DND-41 (cell line): ENCODE measurements at regions not wholly inside any gene's neighbourhood (a gene's known extent, or its start where the extent isn't known, plus 50 kb on each side); places are given as distances from the start of the nearest gene placed in this dataset.

Source experiments
- ATAC-seq: fragments of 200-7000 bp; cut with Tn5 transposase; 3 replicates; pipeline ENCODE4 v1.9.1; 2021; ENCODE audit warnings: low read depth; ENCODE audit not compliant: insufficient read depth
- DNase-seq: peaks from one replicate; pipeline ENCODE4 v3.0.0-alpha.2; 2020
- H2AFZ ChIP-seq: 2 replicates; pipeline ENCODE4 v1.6.0; 2012; ENCODE audit warnings: low read depth, low read length
- H3K27ac ChIP-seq: 2 replicates; pipeline ENCODE4 v1.5.1; 2012; ENCODE audit warnings: low read length, inconsistent platforms
- H3K27me3 ChIP-seq: fragments of 200-600 bp; sonication (generic); 2 replicates; pipeline ENCODE4 v1.6.0; 2012; ENCODE audit warnings: low read length, mild to moderate bottlenecking, inconsistent platforms; ENCODE audit not compliant: insufficient read depth, poor library complexity
- H3K36me3 ChIP-seq: 2 replicates; pipeline ENCODE4 v1.5.1; 2012; ENCODE audit warnings: low read length, inconsistent platforms; ENCODE audit not compliant: insufficient read depth
- H3K4me1 ChIP-seq: 2 replicates; pipeline ENCODE4 v1.5.1; 2012; ENCODE audit warnings: mild to moderate bottlenecking, low read length; ENCODE audit not compliant: insufficient read depth
- H3K4me2 ChIP-seq: 2 replicates; pipeline ENCODE4 v1.6.0; 2012; ENCODE audit warnings: mild to moderate bottlenecking, moderate library complexity, low read length, inconsistent platforms; ENCODE audit not compliant: insufficient read depth
- H3K4me3 ChIP-seq, 2 experiments: fragments of 200-600 bp in 1 of 2; shearing (Covaris generic) in 1 of 2; 2 replicates each; pipeline ENCODE4 v1.5.1; 2012 to 2016; ENCODE audit warnings: inconsistent platforms in 2 of 2, low read length in 2 of 2, mild to moderate bottlenecking in 2 of 2, low read depth in 1 of 2, moderate library complexity in 1 of 2
- H3K79me2 ChIP-seq: 2 replicates; pipeline ENCODE4 v1.6.0; 2012; ENCODE audit warnings: low read length, inconsistent platforms; ENCODE audit not compliant: insufficient read depth
- H3K9ac ChIP-seq: 2 replicates; pipeline ENCODE4 v1.6.0; 2012; ENCODE audit warnings: low read depth, mild to moderate bottlenecking, inconsistent platforms, low read length, moderate library complexity
- H3K9me3 ChIP-seq: 2 replicates; pipeline ENCODE4 v1.5.1; 2012; ENCODE audit warnings: low read length, moderate library complexity, mild to moderate bottlenecking, inconsistent platforms; ENCODE audit not compliant: insufficient read depth, severe bottlenecking
- H4K20me1 ChIP-seq: 2 replicates; pipeline ENCODE4 v1.6.0; 2012; ENCODE audit warnings: low read length; ENCODE audit not compliant: insufficient read depth
- EZH2 ChIP-seq: IDR thresholded peaks from 3 replicates; pipeline ENCODE4 v1.6.1; 2012; ENCODE audit warnings: borderline replicate concordance, low read depth, mild to moderate bottlenecking, moderate library complexity, low read length, inconsistent platforms; ENCODE audit not compliant: severe bottlenecking
- TF ChIP-seq, protein P1 (sequence below): IDR thresholded peaks from 2 replicates; pipeline ENCODE4 v1.5.1; 2012; ENCODE audit warnings: borderline replicate concordance, low read length, moderate library complexity, mild to moderate bottlenecking; ENCODE audit not compliant: poor library complexity, severe bottlenecking; ENCODE audit errors: extremely low read depth

DNA sequence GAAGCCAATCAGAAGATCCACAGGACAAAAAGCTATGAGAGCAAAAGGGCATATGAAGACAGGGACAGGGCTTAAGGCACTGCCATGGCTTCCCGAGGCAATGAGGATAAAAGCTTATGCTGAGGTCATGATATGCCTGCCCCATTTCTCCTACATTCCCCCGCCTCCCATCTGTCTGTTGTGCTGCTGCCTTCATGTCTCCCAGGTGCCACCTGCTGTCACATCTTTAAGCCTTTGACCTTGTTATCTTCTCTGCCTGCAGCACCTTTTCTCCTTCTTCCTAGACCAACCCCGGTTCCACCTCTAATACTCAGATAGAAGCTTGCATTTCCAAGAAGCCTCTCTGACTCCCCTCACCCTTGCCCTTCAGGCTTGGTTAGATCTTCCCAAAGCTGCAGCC lies 213.8 kb downstream of the ARRDC4 start:
- Histone ChIP-seq H3K4me1 (peaks cover 50% of the 10 kb centered on the region), H3K36me3 (no peaks in the 10 kb centered on the region), H3K27me3 (no peaks in the 10 kb centered on the region), H3K79me2 (no peaks in the 10 kb centered on the region), H3K27ac (peak overlapping the region; percentile 40), H4K20me1 (no peaks in the 10 kb centered on the region), H3K4me2 (no peak overlapping the region), H3K9ac (no peak overlapping the region), H3K9me3 (no peaks in the 10 kb centered on the region), H3K4me3 (no peak overlapping the region), H2AFZ (peak overlapping the region; percentile 27)
- peak; percentile 55 for DNase-seq
- ATAC-seq = peak; percentile 47
- TF ChIP-seq, protein P1, sequence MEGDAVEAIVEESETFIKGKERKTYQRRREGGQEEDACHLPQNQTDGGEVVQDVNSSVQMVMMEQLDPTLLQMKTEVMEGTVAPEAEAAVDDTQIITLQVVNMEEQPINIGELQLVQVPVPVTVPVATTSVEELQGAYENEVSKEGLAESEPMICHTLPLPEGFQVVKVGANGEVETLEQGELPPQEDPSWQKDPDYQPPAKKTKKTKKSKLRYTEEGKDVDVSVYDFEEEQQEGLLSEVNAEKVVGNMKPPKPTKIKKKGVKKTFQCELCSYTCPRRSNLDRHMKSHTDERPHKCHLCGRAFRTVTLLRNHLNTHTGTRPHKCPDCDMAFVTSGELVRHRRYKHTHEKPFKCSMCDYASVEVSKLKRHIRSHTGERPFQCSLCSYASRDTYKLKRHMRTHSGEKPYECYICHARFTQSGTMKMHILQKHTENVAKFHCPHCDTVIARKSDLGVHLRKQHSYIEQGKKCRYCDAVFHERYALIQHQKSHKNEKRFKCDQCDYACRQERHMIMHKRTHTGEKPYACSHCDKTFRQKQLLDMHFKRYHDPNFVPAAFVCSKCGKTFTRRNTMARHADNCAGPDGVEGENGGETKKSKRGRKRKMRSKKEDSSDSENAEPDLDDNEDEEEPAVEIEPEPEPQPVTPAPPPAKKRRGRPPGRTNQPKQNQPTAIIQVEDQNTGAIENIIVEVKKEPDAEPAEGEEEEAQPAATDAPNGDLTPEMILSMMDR = peak; percentile 79
- no peak for TF ChIP-seq EZH2

DNA sequence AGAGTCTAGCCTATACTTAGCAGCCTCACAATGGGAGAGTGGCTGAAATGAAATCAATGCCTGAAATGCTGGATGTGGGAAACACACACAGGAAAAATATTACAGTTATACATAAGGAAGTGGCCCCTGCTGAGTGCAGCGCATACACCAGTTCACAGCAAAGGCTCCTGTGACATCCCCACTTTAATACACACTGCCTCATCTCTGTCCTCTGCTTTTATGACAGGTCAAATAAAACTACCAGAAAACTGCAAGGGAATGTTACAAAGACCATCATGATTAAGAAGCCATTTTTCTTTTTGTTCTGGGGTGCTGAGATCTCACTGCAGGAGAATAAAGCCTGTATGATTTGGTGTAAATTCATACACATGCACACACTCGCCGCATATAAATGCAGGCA lies 214.3 kb downstream of the ARRDC4 start:
- TF ChIP-seq, protein P1 = no peak
- TF ChIP-seq EZH2 = no peak
- peaks cover 44% of the 10 kb centered on the region for H3K4me1 ChIP-seq
- H3K27me3 ChIP-seq = no peaks in the 10 kb centered on the region
- H3K4me2 ChIP-seq = no peak overlapping the region
- peak overlapping the region; percentile 38; the same call in 1 of the 2 replicates for H3K27ac ChIP-seq
- H3K9me3 ChIP-seq = no peaks in the 10 kb centered on the region
- no peak overlapping the region for H3K4me3 ChIP-seq
- ATAC-seq = no peak
- H2AFZ ChIP-seq = peak overlapping the region; percentile 27; the same call in 1 of the 2 replicates
- no peak overlapping the region for H3K9ac ChIP-seq
- no peak for DNase-seq
- H4K20me1 ChIP-seq = no peaks in the 10 kb centered on the region
- H3K79me2 ChIP-seq = no peaks in the 10 kb centered on the region
- no peaks in the 10 kb centered on the region for H3K36me3 ChIP-seq

DNA sequence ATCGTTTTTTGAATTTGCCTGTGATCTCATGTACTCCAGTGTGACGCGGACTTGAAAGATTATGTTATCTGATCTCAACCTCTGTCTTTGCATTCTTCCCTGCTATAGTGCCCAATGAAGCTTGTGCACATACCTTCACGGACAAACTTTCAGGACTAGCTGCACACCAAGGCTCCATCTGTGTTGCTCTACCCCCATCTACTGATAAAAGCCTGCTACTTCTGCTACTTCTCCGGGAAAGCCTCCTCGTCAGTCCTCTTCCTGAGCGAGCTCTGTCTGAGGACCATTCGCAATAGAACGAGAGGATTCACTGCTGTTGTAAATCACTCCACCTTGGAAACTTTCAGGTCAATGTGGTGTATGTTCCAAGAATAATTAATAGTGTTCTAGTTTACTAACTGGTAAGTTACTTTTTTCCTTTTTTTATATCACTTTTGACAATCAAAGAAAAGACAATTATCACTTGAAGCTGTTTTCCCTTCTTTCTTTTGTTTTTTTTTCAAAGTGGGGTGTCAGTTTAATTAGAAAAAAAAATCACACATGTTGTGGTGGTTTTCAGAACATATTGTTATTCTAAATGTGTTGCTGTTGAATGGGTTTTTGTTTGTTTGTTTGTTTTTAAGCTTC lies 217.6 kb downstream of the ARRDC4 start:
- no peak overlapping the region for H3K27ac ChIP-seq
- H3K9ac ChIP-seq = no peak overlapping the region
- H3K36me3 ChIP-seq = no peaks in the 10 kb centered on the region
- no peaks in the 10 kb centered on the region for H3K9me3 ChIP-seq
- peaks cover 37% of the 10 kb centered on the region for H3K4me1 ChIP-seq
- DNase-seq (peak; percentile 75), ATAC-seq (peak; percentile 94)
- no peak overlapping the region for H2AFZ ChIP-seq
- H4K20me1 ChIP-seq = no peaks in the 10 kb centered on the region
- H3K79me2 ChIP-seq = no peaks in the 10 kb centered on the region
- peaks cover 3% of the 10 kb centered on the region for H3K27me3 ChIP-seq
- peak overlapping the region; percentile 47; the same call in 1 of the 2 replicates for H3K4me2 ChIP-seq
- H3K4me3 ChIP-seq = no peak overlapping the region
- TF ChIP-seq, protein P1 = peak; percentile 97
- no peak for TF ChIP-seq EZH2
